Endodermal cell (in vitro differentiated cells): ENCODE measurements at regions not wholly inside any gene's neighbourhood (a gene's known extent, or its start where the extent isn't known, plus 50 kb on each side); places are given as distances from the start of the nearest gene placed in this dataset.
"Not testable (repeated sequence)": the region's sequence is repeated elsewhere in the genome, so short reads cannot be mapped to it uniquely, and the experiment has no call there.

Experiments
- DNase-seq: peaks from one replicate; pipeline ENCODE4 v3.0.0-alpha.2; 2017
- H3K27ac ChIP-seq: 2 replicates; pipeline ENCODE4 v1.5.1; 2013; ENCODE audit warnings: mild to moderate bottlenecking, low read depth, low read length, moderate library complexity
- H3K27me3 ChIP-seq: 2 replicates; pipeline ENCODE4 v1.6.1; 2013; ENCODE audit warnings: mild to moderate bottlenecking, low read length, moderate library complexity; ENCODE audit not compliant: insufficient read depth, control insufficient read depth, poor library complexity, severe bottlenecking
- H3K36me3 ChIP-seq: 2 replicates; pipeline ENCODE4 v1.7.0; 2013; ENCODE audit warnings: mild to moderate bottlenecking, low read length, moderate library complexity; ENCODE audit not compliant: control insufficient read depth, insufficient read depth
- H3K4me1 ChIP-seq: one replicate; pipeline ENCODE4 v1.7.0; 2013; ENCODE audit warnings: low read length; ENCODE audit not compliant: control insufficient read depth, insufficient read depth
- H3K4me3 ChIP-seq: 2 replicates; pipeline ENCODE4 v1.5.1; 2013; ENCODE audit warnings: mild to moderate bottlenecking, low read length, moderate library complexity
- H3K9ac ChIP-seq: 2 replicates; pipeline ENCODE4 v1.6.1; 2013; ENCODE audit warnings: mild to moderate bottlenecking, low read length, moderate library complexity; ENCODE audit not compliant: poor library complexity, severe bottlenecking; ENCODE audit errors: extremely low read depth
- H3K9me3 ChIP-seq: 2 replicates; pipeline ENCODE4 v1.6.1; 2013; ENCODE audit warnings: mild to moderate bottlenecking, low read length, moderate library complexity; ENCODE audit not compliant: control insufficient read depth
- H3K27ac Mint-ChIP-seq: 2 replicates; pipeline ENCODE4 v1.8.0; 2020; ENCODE audit warnings: mixed read lengths
- H3K27me3 Mint-ChIP-seq: 2 replicates; pipeline ENCODE4 v1.8.0; 2021; ENCODE audit warnings: mild to moderate bottlenecking, mixed read lengths; ENCODE audit not compliant: insufficient read depth
- H3K36me3 Mint-ChIP-seq: 2 replicates; pipeline ENCODE4 v1.8.0; 2020; ENCODE audit warnings: low read depth, mixed read lengths
- H3K4me1 Mint-ChIP-seq: 2 replicates; pipeline ENCODE4 v1.8.0; 2020; ENCODE audit warnings: mixed read lengths
- H3K4me3 Mint-ChIP-seq: 2 replicates; pipeline ENCODE4 v1.8.0; 2020; ENCODE audit warnings: mild to moderate bottlenecking, moderate library complexity, mixed read lengths
- H3K9me3 Mint-ChIP-seq: 2 replicates; pipeline ENCODE4 v1.8.0; 2020; ENCODE audit warnings: mild to moderate bottlenecking, mixed read lengths
- CTCF ChIP-seq: fragments of 200-600 bp; sonication (generic); conservative IDR thresholded peaks from 2 replicates; pipeline ENCODE4 v1.5.0; 2021; ENCODE audit warnings: antibody characterized with exemption, mild to moderate bottlenecking
- WGBS, 2 experiments: methylation state at CpG; one replicate each; pipeline versions ENCODE4 v1.1.5 to v1.1.7; 2013; ENCODE audit warnings: missing lambda C conversion rate in 2 of 2, mixed read lengths in 1 of 2; ENCODE audit not compliant: insufficient coverage in 1 of 2, insufficient read length in 1 of 2; 5-methylcytosine and 5-hydroxymethylcytosine counted together

DNA sequence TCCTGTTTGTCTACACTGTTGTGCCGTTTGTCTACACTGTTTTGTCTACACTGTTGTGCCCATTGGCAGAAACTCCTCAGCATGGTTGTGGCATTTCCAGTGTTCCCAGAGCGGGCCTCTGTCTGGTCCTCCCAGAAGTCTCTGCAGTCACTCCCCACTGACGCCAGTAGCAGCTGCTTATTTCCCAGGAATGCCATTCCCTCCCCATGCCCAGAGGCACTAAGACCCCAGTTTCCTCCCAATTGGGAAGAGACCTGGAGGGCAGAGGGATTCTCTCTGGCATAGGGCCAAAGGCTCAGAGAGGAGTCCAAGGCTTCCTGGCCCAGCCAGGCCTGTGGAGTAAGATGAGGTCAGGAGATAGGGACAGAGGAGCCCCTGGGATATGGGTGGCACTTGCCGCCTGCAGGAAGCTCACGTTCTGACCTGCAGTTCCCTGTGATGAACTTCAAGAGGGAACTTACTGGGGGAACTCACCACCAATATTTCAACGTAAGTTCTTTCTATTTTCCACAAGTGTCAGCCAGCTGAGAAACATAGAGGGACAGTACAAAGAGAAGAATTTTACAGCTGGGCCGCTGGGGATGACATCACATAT, 69.1 kb downstream of the TNFAIP2 start:
- H3K4me1 Mint-ChIP-seq, result peaks cover 6% of the 10 kb centered on the region

DNA sequence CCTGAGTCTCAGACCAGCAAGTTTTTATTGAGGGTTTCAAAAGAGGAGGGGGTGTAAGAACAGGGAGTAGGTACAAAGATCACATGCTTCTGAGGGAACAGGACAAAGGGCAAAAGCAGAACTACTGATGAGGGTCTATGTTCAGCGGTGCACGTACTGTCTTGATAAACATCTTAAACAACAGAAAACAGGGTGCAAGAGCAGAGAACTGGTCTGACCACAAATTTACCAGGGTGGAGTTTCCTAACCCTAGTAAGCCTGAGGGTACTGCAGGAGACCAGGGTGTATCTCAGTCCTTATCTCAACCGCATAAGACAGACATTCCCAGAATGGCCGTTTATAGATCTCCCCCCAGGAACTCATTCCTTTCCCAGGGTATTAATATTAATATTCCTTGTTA, 69.6 kb downstream of the TNFAIP2 start:
- H3K4me3 Mint-ChIP-seq, H3K36me3 ChIP-seq, H3K27ac ChIP-seq, H3K9ac ChIP-seq, H3K4me1 ChIP-seq, DNase-seq, H3K4me1 Mint-ChIP-seq, H3K36me3 Mint-ChIP-seq, H3K4me3 ChIP-seq, H3K27ac Mint-ChIP-seq, H3K27me3 ChIP-seq, H3K9me3 ChIP-seq: not testable (repeated sequence)
- Mint-ChIP-seq H3K27me3 (peaks cover 38% of the 10 kb centered on the region), H3K9me3 (peaks cover 27% of the 10 kb centered on the region)
- 83 to 98% methylated on average over 2 to 3 of the region's 4 CpGs for WGBS, 2 experiments

More for the DNA sequence above, 69.1 kb downstream of the TNFAIP2 start:
- 89 to 97% methylated on average over 3 to 7 of the region's 7 CpGs for whole genome bisulfite sequencing, 2 experiments
- Mint-ChIP-seq H3K9me3 (peaks cover 22% of the 10 kb centered on the region), H3K27me3 (peaks cover 43% of the 10 kb centered on the region), H3K4me3 (no peak overlapping the region), H3K36me3 (no peaks in the 10 kb centered on the region), H3K27ac (no peak overlapping the region)
- no peaks in the 10 kb centered on the region for H3K27me3 ChIP-seq
- peaks cover 4% of the 10 kb centered on the region for H3K9me3 ChIP-seq
- H3K9ac ChIP-seq, result no peak overlapping the region
- TF ChIP-seq CTCF, result no peak
- no peaks in the 10 kb centered on the region for H3K36me3 ChIP-seq
- no peak for DNase-seq
- H3K27ac ChIP-seq, result no peak overlapping the region
- H3K4me1 ChIP-seq, result no peaks in the 10 kb centered on the region
- no peak overlapping the region for H3K4me3 ChIP-seq

GRCh38 chr14:103193491-103193890, 70.2 kb downstream of the TNFAIP2 start:
- not testable (repeated sequence) for H3K4me1 Mint-ChIP-seq

DNA sequence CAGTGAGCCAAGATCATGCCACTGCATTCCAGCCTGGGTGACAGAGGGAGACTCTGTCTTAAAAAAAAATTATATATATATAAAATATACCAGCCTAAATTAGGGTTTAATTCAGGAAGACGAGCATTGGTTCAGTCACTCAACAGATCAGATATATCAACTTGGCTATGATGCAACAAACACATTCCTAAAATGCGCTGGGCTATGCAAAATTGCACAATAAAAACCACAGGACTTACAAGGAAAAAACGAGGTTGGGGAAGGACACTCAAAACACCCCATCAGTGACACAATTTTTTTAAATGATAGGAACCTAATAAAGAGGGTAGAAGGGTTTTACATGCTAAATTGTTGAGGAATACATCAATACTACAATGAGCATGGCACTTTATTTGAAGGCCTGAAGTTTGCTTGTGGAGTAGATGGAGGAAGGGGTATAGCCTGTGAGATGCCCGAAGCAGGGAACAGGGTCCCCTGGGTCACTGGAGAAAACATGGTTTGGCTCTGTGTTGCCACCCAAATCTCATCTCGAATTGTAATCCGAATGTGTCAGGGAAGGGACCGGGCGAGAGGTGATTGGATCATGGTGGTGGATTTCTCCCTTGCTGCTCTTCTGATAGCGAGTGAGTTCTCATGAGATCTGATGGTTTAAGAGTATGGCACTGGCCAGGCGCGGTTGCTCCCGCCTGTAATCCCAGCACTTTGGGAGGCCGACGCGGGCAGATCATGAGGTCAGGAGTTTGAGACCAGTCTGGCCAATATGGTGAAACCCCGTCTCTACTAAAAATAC, 71.2 kb downstream of the TNFAIP2 start:
- no peak overlapping the region for H3K4me3 Mint-ChIP-seq

More at GRCh38 chr14:103193491-103193890, 70.2 kb downstream of the TNFAIP2 start:
- WGBS, 2 experiments, result 98 to 100% methylated on average over 6 to 9 of the region's 10 CpGs
- not testable (repeated sequence) for H3K4me3 Mint-ChIP-seq, H3K36me3 Mint-ChIP-seq, H3K27ac ChIP-seq, H3K27me3 ChIP-seq, H3K4me3 ChIP-seq, H3K9me3 ChIP-seq, H3K9ac ChIP-seq, DNase-seq, H3K4me1 ChIP-seq, H3K36me3 ChIP-seq, H3K27ac Mint-ChIP-seq
- peaks cover 27% of the 10 kb centered on the region for H3K9me3 Mint-ChIP-seq
- H3K27me3 Mint-ChIP-seq, result peaks cover 32% of the 10 kb centered on the region

More for the DNA sequence above, 71.2 kb downstream of the TNFAIP2 start:
- Histone ChIP-seq H3K27me3 (no peaks in the 10 kb centered on the region), H3K9ac (no peak overlapping the region), H3K9me3 (no peaks in the 10 kb centered on the region), H3K27ac (no peak overlapping the region), H3K4me1 (no peaks in the 10 kb centered on the region), H3K4me3 (no peak overlapping the region), H3K36me3 (no peaks in the 10 kb centered on the region)
- WGBS, 2 experiments, result 86 to 93% methylated on average over 4 to 16 of the region's 16 CpGs
- Mint-ChIP-seq H3K4me1 (no peaks in the 10 kb centered on the region), H3K36me3 (no peaks in the 10 kb centered on the region), H3K27ac (no peak overlapping the region), H3K27me3 (peaks cover 27% of the 10 kb centered on the region), H3K9me3 (peaks cover 27% of the 10 kb centered on the region)
- no peak for TF ChIP-seq CTCF
- DNase-seq, result no peak
